ENCODE measurements at regions not wholly inside any gene's neighbourhood (a gene's known extent, or its start where the extent isn't known, plus 50 kb on each side); places are given as distances from the start of the nearest gene placed in this dataset.
"Not testable (repeated sequence)": the region's sequence is repeated elsewhere in the genome, so short reads cannot be mapped to it uniquely, and the experiment has no call there.

GRCh38 chr6:947235-947934 lies 254.4 kb upstream of the EXOC2 start:
- no peak for DNase-seq

DNA sequence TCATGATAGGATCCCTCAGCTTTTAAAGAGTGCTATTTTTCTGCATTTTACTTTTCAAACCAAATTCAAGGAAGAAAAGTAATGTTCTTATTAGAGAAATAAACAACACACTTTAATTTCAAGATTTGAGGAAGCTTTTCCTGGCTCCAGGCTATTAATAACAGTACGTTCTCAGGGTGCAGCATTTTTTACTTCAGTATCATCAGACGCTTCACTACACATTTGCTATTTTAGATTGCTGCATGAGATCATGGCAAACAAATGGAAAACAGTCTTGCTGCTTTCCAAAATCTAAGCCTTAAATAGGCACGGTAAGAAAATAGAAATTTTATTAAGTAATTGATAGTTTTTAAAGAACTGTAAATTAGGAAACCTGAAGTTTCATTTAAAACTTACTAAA lies 253.6 kb upstream of the EXOC2 start:
- DNase-seq, result no peak

DNA sequence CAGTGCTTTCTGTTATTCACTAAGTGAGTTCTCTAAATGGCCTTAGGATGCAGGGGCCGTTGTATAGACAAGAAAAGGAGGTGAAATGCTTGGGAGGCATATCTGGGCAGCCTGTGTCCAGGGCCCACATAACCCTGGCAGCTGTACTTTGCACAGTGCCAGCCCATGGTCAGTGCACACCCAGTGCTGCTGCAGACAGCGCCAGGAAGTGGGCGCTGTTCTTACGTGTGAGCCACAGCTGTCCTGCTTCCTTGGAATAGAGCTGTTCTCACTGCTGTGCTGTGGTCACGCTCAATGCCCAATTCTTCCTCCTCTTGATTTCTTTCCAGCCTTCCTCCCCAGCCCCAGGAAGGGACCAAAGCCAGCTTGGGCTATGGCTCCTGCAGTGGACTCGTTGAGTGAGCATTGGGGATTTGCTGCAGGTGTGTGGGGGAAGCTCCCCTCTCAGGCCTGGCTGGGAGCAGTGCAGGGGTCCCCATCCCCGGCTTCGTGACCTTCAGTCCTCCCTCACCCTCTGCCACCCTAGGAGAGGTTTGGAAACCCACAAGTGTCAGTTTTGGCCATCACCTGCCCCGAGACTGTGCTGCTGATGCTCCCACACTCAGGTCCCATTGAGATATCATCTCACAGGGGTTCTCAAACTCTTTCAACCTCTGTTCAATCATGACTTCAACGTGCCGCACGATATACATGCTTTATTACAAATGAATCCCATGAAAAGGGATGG lies 246.8 kb upstream of the EXOC2 start:
- DNase-seq, result no peak

GRCh38 chr6:938916-939315 lies 246.0 kb upstream of the EXOC2 start:
- no peak for DNase-seq

GRCh38 chr6:938271-938905 lies 245.4 kb upstream of the EXOC2 start:
- no peak for DNase-seq

GRCh38 chr6:935582-935981 lies 242.6 kb upstream of the EXOC2 start:
- DNase-seq, result no peak

DNA sequence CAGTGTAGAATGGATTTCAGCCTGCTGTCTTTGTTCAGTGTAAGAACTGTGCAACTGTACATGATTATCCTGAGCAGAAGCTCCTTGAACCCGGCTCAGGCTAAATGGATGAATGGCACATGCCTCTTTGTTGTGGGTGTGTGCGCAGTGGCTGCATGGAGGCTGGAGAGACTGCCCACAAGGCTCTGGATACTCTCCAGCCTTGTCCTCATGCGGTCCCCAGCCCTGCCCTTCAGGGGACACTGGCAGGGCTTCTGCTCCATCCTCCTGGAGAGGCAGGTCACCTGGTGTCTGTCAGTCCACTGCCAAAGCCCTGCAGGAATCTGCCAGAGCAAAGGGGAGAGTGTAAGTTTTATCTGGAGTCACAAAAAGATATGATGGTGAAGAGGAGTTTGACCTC lies 241.7 kb upstream of the EXOC2 start:
- no peak for DNase-seq

DNA sequence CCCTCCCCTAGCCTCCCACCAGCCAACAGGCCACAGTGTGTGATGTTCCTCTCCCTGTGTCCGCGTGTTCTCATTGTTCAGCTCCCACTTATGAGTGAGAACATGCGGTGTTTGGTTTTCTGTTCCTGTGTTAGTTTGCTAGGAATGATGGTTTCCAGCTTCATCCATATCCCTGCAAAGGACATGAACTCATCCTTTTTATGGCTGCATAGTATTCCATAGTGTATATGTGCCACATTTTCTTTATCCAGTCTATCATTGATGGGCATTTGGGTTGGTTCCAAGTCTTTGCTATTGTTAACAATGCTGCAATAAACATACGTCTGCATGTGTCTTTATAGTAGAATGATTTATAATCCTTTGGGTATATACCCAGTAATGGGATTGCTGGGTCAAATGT lies 239.0 kb upstream of the EXOC2 start:
- not testable (repeated sequence) for DNase-seq

GRCh38 chr6:927157-927556 lies 234.2 kb upstream of the EXOC2 start:
- DNase-seq, result no peak

DNA sequence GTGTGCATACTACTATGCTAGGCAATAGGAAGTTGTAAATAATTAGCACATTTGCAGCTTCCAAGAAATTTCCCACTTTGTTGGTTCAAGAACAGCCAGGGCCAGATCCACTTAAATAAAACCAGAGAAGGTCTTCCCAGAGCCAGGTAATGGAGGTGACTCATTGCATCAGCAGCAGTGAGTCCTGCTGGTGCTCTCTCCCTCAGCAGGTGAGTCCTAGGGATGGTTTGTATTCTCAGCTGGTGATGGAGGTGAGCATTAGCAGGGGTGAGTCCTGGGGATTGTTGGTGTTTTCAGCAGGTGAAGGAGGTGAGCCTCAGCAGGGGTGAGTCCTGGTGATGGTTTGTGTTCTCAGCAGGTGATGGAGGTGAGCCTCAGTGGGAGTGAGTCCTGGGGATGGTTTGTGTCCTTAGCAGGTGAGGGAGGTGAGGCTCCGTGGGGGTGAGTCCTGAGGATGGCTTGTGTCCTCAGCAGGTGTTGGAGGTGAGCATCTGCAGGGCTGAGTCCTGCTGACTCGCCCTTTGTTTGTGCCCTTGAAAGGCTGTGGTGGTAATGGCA lies 232.8 kb upstream of the EXOC2 start:
- no peak for DNase-seq

GRCh38 chr6:924661-925060 lies 231.7 kb upstream of the EXOC2 start:
- no peak for DNase-seq

DNA sequence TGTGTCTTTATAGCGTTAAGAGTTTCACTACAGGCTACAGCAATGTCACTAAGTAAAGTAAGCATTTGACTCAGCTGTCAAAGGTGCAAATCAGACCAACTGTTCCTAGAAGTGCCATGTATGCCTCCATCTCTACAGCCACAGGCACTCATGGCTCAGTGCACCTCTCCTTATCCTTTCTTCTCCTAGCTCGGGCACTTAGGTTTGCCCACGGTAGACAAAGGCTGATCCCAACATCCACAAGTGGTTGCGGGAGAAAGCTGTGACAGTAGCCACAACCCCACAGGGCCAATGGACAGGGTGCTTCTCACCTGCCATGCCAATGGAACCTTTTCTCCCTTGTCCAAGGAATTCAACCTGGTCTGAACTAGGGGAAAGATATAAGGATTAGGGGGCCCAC lies 228.5 kb upstream of the EXOC2 start:
- no peak for DNase-seq

- no peak for DNase-seq
Observed at GRCh38 chr6:920512-920911, 227.6 kb upstream of the EXOC2 start.

- no peak for DNase-seq
Observed at GRCh38 chr6:919500-919899, 226.6 kb upstream of the EXOC2 start.

- DNase-seq, result no peak
Observed at GRCh38 chr6:917939-918338, 225.0 kb upstream of the EXOC2 start.

- DNase-seq, result no peak
Observed at GRCh38 chr6:917296-917695, 224.4 kb upstream of the EXOC2 start.

DNA sequence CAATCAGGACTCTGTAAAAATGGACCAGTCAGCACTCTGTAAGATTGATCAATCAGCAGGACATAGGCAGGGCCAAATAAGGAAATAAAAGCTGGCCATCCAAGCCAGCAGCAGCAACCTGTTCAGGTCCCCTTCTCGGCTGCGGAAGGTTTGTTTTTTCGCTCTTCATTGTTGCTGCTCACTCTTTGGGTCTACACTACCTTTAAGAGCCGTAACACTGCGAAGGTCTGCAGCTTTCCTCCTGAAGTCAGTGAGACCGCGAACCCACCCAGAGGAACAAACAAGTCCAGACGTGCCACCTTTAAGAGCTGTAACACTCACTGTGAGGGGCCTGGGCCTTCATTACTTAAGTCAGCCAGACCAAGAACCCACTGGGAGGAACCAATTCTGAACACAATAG lies 223.2 kb upstream of the EXOC2 start:
- no peak for DNase-seq

DNA sequence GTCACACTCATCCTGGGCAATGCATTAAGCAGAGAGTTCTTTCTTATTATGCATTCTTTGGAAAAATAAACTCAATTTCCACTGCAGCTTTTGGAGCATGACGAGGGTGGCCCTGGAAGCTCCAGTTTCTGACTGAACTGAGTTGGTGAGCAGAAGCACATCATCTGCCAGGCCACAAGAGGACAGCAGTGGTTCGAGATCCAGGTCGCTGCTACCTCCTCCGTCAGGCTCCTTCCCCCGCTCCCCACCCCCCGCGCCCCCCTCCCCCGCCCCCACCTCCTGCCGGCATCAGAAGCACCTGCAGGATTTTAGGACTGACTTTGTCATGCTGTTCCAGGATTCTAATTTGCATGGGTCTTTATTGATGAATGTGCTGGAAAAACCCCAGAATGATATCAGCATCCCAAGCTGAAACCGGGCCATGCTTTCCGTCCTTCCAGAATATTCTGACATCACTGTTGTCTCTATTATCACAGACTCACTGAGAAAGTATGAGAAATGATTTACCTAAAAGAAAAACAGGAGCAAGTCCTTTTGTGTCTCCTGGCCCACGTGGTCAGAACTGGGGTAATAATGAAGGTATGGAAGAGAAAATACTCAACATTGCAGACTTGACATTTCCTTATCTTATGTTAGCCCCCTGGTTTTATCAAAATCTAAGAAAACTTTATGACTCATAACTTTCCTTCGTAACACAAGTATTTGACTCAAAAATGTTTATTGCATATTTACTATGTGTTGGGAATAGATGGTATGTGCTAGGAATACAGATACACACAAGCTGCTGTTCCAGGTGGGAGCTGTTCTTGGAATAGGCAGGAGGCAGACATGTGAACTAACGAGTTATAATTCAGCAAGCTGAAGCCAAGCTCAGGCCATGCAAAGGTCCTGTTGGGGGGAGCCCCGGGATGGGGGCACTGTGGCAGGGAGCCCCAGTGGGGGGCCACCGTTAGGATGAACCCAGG lies 220.2 kb upstream of the EXOC2 start:
- peak in 2 of 51 donors; percentile 5 to 7 for DNase-seq

GRCh38 chr6:907928-908327 lies 215.0 kb upstream of the EXOC2 start:
- DNase-seq, result no peak

DNA sequence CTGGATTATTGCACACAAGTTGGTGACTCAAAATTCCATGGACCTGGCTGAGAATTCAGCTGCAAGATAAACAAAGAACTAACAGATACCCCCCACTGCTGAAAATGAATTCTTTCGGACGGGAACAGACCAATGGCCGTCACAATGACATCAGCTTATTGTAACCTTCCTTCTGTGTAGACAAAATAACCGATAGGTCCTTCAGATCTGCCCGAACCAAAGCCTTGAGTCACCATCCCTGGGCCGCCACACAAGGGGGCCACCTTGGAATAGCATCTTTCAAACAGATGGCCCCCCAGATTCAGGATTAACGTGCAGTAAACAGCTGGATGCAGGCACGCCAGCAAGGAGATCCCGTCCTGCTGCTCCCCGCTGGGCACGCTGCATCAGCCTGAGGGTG lies 214.0 kb upstream of the EXOC2 start:
- DNase-seq, result no peak

- no peak for DNase-seq
Observed at GRCh38 chr6:905556-905955, 212.6 kb upstream of the EXOC2 start.
